HL-60 (cell line): ENCODE measurements at regions not wholly inside any gene's neighbourhood (a gene's known extent, or its start where the extent isn't known, plus 50 kb on each side); places are given as distances from the start of the nearest gene placed in this dataset.

Experiments used
- CTCF ChIP-seq: IDR thresholded peaks from one replicate; pipeline ENCODE4 v1.5.1; 2011; ENCODE audit warnings: low read length, control low read depth, inconsistent platforms; ENCODE audit not compliant: insufficient read depth
- POLR2AphosphoS5 ChIP-seq: IDR thresholded peaks from 2 replicates; pipeline ENCODE4 v1.6.1; 2012; ENCODE audit warnings: low read depth
- REST ChIP-seq: IDR thresholded peaks from 2 replicates; pipeline ENCODE4 v1.6.1; 2012; ENCODE audit warnings: low read depth; ENCODE audit not compliant: insufficient replicate concordance

- no peak for TF ChIP-seq POLR2AphosphoS5
- no peak for TF ChIP-seq CTCF
- no peak for TF ChIP-seq REST
Observed at GRCh38 chr10:71063401-71063800, 149.0 kb upstream of the UNC5B start.
